Hepatocyte (in vitro differentiated cells): ENCODE measurements at regions not wholly inside any gene's neighbourhood (a gene's known extent, or its start where the extent isn't known, plus 50 kb on each side); places are given as distances from the start of the nearest gene placed in this dataset.

Source experiments
- DNase-seq: peaks from one replicate; pipeline ENCODE4 v3.0.0-alpha.2; 2016; ENCODE audit warnings: low spot score
- H2AFZ ChIP-seq: fragments of 200-600 bp; sonication (generic); 2 replicates; pipeline ENCODE4 v1.6.0; 2016; ENCODE audit warnings: antibody characterized with exemption, mild to moderate bottlenecking
- H3K27ac ChIP-seq: fragments of 200-600 bp; sonication (generic); 2 replicates; pipeline ENCODE4 v1.5.1; 2016; ENCODE audit warnings: mild to moderate bottlenecking
- H3K27me3 ChIP-seq: fragments of 200-600 bp; sonication (generic); 2 replicates; pipeline ENCODE4 v1.6.1; 2016
- H3K36me3 ChIP-seq: fragments of 200-600 bp; sonication (generic); replicated peaks from 2 replicates; pipeline ENCODE4 v1.5.1; 2016; ENCODE audit warnings: low read depth; ENCODE audit not compliant: insufficient read depth
- H3K4me1 ChIP-seq: fragments of 200-600 bp; sonication (generic); 2 replicates; pipeline ENCODE4 v1.5.1; 2016; ENCODE audit warnings: mild to moderate bottlenecking, moderate library complexity; ENCODE audit not compliant: insufficient read depth
- H3K4me2 ChIP-seq: fragments of 200-600 bp; sonication (generic); 2 replicates; pipeline ENCODE4 v1.6.0; 2016
- H3K4me3 ChIP-seq: fragments of 200-600 bp; sonication (generic); 2 replicates; pipeline ENCODE4 v1.5.1; 2016; ENCODE audit warnings: mild to moderate bottlenecking
- H3K79me2 ChIP-seq: fragments of 200-600 bp; sonication (generic); 2 replicates; pipeline ENCODE4 v1.6.0; 2017; ENCODE audit warnings: mild to moderate bottlenecking
- H3K9me2 ChIP-seq: fragments of 200-600 bp; sonication (generic); replicated peaks from 2 replicates; pipeline ENCODE4 v1.6.0; 2017; ENCODE audit warnings: mild to moderate bottlenecking; ENCODE audit not compliant: insufficient read depth
- H3K9me3 ChIP-seq: fragments of 200-600 bp; sonication (generic); 2 replicates; pipeline ENCODE4 v1.5.1; 2016; ENCODE audit warnings: low read depth, mild to moderate bottlenecking
- H4K20me1 ChIP-seq: fragments of 200-600 bp; sonication (generic); 2 replicates; pipeline ENCODE4 v1.6.0; 2016; ENCODE audit warnings: mild to moderate bottlenecking; ENCODE audit not compliant: insufficient read depth, poor library complexity, severe bottlenecking
- EZH2 ChIP-seq: fragments of 200-600 bp; sonication (generic); IDR thresholded peaks from 2 replicates; pipeline ENCODE4 v1.6.1; 2016; ENCODE audit warnings: antibody characterized with exemption, mild to moderate bottlenecking, borderline replicate concordance
- EZH2phosphoT487 ChIP-seq: fragments of 200-600 bp; sonication (generic); IDR thresholded peaks from one replicate; pipeline ENCODE4 v1.6.1; 2018; ENCODE audit warnings: antibody characterized with exemption, mild to moderate bottlenecking, low read depth, moderate library complexity; ENCODE audit not compliant: unreplicated experiment, severe bottlenecking
- WGBS: methylation state at CpG from one replicate; pipeline ENCODE4 v1.1.6; 2016; ENCODE audit warnings: low lambda C conversion rate; ENCODE audit errors: missing lambda C conversion rate; 5-methylcytosine and 5-hydroxymethylcytosine counted together
- TF ChIP-seq, protein P1 (sequence below): fragments of 200-600 bp; sonication (generic); IDR thresholded peaks from 2 replicates; pipeline ENCODE4 v1.5.1; 2016; ENCODE audit warnings: antibody characterized with exemption, mild to moderate bottlenecking; ENCODE audit not compliant: poor library complexity

DNA sequence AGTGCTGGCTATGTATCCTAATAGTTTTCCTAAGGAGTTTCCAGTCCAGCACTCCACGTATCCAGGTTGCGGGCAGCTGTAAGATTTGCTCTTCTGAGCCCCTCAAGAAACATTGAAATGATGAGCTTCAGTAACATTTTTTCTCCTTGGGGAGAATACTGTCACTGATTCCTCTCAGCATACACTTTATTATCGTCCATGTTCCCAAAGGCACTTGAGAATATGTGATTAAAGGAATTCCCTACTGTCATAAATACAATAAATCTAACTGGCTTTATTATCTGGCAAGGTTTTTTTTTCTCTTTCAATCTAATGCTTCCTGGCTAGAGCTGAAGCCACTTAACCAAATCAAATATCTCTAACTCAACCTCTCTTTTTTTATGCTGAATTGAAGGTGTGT is 359.2 kb upstream of the PKN2 start:
- Histone ChIP-seq H2AFZ (no peak overlapping the region), H3K27me3 (no peaks in the 10 kb centered on the region), H3K9me2 (no peaks in the 10 kb centered on the region), H3K4me1 (no peaks in the 10 kb centered on the region), H3K9me3 (no peaks in the 10 kb centered on the region), H3K36me3 (no peaks in the 10 kb centered on the region), H3K27ac (no peak overlapping the region), H3K4me3 (no peak overlapping the region), H3K4me2 (no peak overlapping the region), H4K20me1 (no peaks in the 10 kb centered on the region), H3K79me2 (no peaks in the 10 kb centered on the region)
- no peak for DNase-seq
- TF ChIP-seq EZH2phosphoT487 (no peak), EZH2 (no peak)
- TF ChIP-seq, protein P1, sequence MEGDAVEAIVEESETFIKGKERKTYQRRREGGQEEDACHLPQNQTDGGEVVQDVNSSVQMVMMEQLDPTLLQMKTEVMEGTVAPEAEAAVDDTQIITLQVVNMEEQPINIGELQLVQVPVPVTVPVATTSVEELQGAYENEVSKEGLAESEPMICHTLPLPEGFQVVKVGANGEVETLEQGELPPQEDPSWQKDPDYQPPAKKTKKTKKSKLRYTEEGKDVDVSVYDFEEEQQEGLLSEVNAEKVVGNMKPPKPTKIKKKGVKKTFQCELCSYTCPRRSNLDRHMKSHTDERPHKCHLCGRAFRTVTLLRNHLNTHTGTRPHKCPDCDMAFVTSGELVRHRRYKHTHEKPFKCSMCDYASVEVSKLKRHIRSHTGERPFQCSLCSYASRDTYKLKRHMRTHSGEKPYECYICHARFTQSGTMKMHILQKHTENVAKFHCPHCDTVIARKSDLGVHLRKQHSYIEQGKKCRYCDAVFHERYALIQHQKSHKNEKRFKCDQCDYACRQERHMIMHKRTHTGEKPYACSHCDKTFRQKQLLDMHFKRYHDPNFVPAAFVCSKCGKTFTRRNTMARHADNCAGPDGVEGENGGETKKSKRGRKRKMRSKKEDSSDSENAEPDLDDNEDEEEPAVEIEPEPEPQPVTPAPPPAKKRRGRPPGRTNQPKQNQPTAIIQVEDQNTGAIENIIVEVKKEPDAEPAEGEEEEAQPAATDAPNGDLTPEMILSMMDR = no peak
- WGBS = 80% methylated on average over 3 of the region's 3 CpGs

DNA sequence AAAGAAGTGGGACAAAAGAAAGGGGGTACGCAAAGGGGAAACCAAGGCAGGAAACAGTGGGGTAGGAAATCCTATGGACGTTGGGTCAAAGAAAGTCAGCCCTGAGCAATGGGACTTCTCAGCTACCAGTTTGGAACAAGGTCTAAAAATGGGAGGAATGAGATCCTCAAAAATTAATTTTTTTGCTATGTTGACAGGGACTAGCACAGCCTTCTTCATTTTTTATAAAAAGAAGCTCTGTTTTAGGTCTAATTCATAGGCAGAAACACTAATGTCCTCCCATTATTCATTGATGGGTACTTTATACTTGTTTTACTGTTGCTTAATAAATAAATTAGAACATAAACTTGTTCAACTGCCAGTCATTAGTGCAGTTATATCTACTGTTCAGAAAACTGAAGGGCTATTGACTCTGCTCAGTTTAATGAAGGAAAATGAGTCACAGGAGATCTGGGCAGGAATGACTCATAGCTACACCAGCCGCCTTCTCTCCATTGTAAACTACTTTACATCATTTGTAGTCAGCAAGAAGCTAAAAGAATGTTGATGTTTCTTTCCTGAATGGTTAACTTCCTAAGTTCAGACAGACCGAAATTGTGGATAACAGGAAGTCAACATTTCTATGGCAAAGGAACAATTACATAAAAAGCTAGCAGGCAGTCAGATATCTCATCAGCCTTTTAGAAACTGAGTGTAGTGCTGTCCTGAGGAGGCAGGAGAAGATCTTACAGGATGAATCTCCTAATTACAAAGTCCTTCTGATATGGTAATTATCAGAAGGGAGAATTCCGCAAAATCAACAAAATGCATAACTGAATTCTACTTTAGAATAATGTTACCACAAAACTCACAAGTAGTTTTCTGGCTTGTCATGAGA is 356.4 kb upstream of the PKN2 start:
- no peaks in the 10 kb centered on the region for H3K9me3 ChIP-seq
- TF ChIP-seq EZH2 (no peak), EZH2phosphoT487 (no peak)
- TF ChIP-seq, protein P1 = no peak
- DNase-seq = peak; percentile 78
- no peaks in the 10 kb centered on the region for H3K9me2 ChIP-seq
- WGBS = 65% methylated on average over 5 of the region's 5 CpGs
- H3K36me3 ChIP-seq = no peaks in the 10 kb centered on the region
- no peaks in the 10 kb centered on the region for H4K20me1 ChIP-seq
- H3K4me3 ChIP-seq = no peak overlapping the region
- H3K4me1 ChIP-seq = no peaks in the 10 kb centered on the region
- no peaks in the 10 kb centered on the region for H3K27me3 ChIP-seq
- peak overlapping the region; percentile 54 for H3K27ac ChIP-seq
- H2AFZ ChIP-seq = no peak overlapping the region
- no peaks in the 10 kb centered on the region for H3K79me2 ChIP-seq
- no peak overlapping the region for H3K4me2 ChIP-seq

DNA sequence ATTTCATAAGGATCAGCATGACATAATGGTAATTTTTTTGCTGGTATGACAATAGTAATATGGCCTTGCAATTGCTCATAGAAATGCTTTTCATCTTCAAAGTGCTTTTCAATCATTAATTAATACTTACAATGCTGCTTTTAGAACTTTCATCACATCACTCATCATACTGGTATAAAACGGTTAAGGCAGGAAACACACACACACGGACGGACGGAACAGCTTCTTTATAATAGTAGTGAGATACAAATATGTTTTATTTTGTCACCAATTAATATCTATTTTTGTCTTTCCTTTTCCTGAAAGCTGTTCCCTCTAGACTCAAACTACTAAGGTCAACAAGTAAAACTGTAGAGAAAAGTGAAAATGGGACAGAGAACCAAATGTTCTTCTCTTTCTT is 353.9 kb upstream of the PKN2 start:
- H3K27ac ChIP-seq = no peak overlapping the region
- WGBS = 96% methylated on average over 4 of the region's 4 CpGs
- no peaks in the 10 kb centered on the region for H3K79me2 ChIP-seq
- no peaks in the 10 kb centered on the region for H3K4me1 ChIP-seq
- no peaks in the 10 kb centered on the region for H3K27me3 ChIP-seq
- H3K9me2 ChIP-seq = no peaks in the 10 kb centered on the region
- TF ChIP-seq EZH2phosphoT487 (no peak), EZH2 (no peak)
- TF ChIP-seq, protein P1 = no peak
- H3K36me3 ChIP-seq = no peaks in the 10 kb centered on the region
- no peaks in the 10 kb centered on the region for H3K9me3 ChIP-seq
- H2AFZ ChIP-seq = no peak overlapping the region
- H3K4me3 ChIP-seq = no peak overlapping the region
- DNase-seq = no peak
- no peaks in the 10 kb centered on the region for H4K20me1 ChIP-seq
- no peak overlapping the region for H3K4me2 ChIP-seq
